Activated CD8-positive, alpha-beta T cell treated with anti-CD3 and anti-CD28 coated beads for 36 hours (primary cell): ENCODE measurements at regions not wholly inside any gene's neighbourhood (a gene's known extent, or its start where the extent isn't known, plus 50 kb on each side); places are given as distances from the start of the nearest gene placed in this dataset.

Experiments used
- ATAC-seq: fragments of 200-7000 bp; cut with Tn5 transposase; one replicate; pipeline ENCODE4 v1.10.0; 2021; ENCODE audit warnings: mild to moderate bottlenecking, moderate library complexity
- CTCF ChIA-PET: fragments of 350-600 bp; sonication (Branson Sonifier 250); formaldehyde crosslinking; loops from one replicate; lab custom pipeline; 2021; ENCODE audit warnings: antibody characterized with exemption; lab: Charles Lee
- POLR2A ChIA-PET: fragments of 350-600 bp; sonication (Branson Sonifier 250); formaldehyde crosslinking; loops from one replicate; lab custom pipeline; 2021; ENCODE audit warnings: antibody characterized with exemption; lab: Charles Lee
- DNase-seq: peaks from one replicate; pipeline ENCODE4 v3.0.0-alpha.2; 2020
- H3K27ac Mint-ChIP-seq: one replicate; pipeline ENCODE4 v1.8.0; 2021; ENCODE audit warnings: mild to moderate bottlenecking, mixed read lengths
- H3K27me3 Mint-ChIP-seq: one replicate; pipeline ENCODE4 v1.8.0; 2021; ENCODE audit warnings: mixed read lengths
- H3K36me3 Mint-ChIP-seq: one replicate; pipeline ENCODE4 v1.8.0; 2021; ENCODE audit warnings: low read depth, mixed read lengths
- H3K4me1 Mint-ChIP-seq: one replicate; pipeline ENCODE4 v1.8.0; 2021; ENCODE audit warnings: low read depth, mixed read lengths
- H3K4me3 Mint-ChIP-seq: one replicate; pipeline ENCODE4 v1.8.0; 2021; ENCODE audit warnings: mild to moderate bottlenecking, moderate library complexity, mixed read lengths
- H3K9me3 Mint-ChIP-seq: one replicate; pipeline ENCODE4 v1.8.0; 2021; ENCODE audit warnings: mixed read lengths
- intact Hi-C: fragments of 100-400 bp; cut with micrococcal nuclease; formaldehyde crosslinking; loops from one replicate; pipeline ENCODE4 v1.10.0; 2022
- TF ChIP-seq, protein P1 (sequence below): fragments of 200-600 bp; IDR thresholded peaks from one replicate; pipeline ENCODE4 v1.8.0; 2022; ENCODE audit warnings: antibody characterized with exemption, mild to moderate bottlenecking

- Mint-ChIP-seq H3K27me3 (peaks cover 4% of the 10 kb centered on the region), H3K4me3 (no peak overlapping the region), H3K4me1 (no peaks in the 10 kb centered on the region), H3K9me3 (no peaks in the 10 kb centered on the region), H3K36me3 (no peaks in the 10 kb centered on the region), H3K27ac (no peak overlapping the region)
- DNase-seq (no peak), ATAC-seq (no peak)
- intact Hi-C loops, result loop anchor here (10.0 kb wide), 1 partner anchor 129 kb away; no protein-coding TSS in a partner anchor
- TF ChIP-seq, protein P1, sequence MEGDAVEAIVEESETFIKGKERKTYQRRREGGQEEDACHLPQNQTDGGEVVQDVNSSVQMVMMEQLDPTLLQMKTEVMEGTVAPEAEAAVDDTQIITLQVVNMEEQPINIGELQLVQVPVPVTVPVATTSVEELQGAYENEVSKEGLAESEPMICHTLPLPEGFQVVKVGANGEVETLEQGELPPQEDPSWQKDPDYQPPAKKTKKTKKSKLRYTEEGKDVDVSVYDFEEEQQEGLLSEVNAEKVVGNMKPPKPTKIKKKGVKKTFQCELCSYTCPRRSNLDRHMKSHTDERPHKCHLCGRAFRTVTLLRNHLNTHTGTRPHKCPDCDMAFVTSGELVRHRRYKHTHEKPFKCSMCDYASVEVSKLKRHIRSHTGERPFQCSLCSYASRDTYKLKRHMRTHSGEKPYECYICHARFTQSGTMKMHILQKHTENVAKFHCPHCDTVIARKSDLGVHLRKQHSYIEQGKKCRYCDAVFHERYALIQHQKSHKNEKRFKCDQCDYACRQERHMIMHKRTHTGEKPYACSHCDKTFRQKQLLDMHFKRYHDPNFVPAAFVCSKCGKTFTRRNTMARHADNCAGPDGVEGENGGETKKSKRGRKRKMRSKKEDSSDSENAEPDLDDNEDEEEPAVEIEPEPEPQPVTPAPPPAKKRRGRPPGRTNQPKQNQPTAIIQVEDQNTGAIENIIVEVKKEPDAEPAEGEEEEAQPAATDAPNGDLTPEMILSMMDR, result no peak
- CTCF ChIA-PET, result no interaction called here
- POLR2A ChIA-PET, result no interaction called here
Observed at GRCh38 chr18:22796113-22796512, 137.0 kb upstream of the RBBP8 start.

DNA sequence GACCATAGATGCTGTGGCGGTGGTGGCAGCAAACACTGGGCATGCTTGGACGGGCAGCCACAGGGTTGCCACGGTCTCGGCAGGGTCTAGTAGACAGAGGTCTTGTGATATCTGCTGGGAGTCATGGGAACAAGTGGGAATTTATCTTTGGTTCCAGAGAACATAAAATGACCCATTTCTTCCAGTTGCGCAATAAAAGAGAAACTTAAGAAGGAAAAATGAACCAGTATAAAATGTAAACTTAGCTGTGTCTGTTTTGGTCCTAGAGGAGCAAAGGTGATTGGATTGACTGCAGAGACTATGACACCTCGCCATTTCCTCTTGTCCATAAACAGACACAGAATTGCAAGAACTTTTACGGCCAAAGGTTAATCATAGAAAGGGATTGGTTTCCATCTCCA lies 132.6 kb upstream of the RBBP8 start:
- intact Hi-C loops, result no loop called here
- H3K4me1 Mint-ChIP-seq, result no peaks in the 10 kb centered on the region
- ATAC-seq (no peak), DNase-seq (no peak)
- H3K4me3 Mint-ChIP-seq, result no peak overlapping the region
- POLR2A ChIA-PET, result no interaction called here
- peaks cover 5% of the 10 kb centered on the region for H3K27me3 Mint-ChIP-seq
- no peaks in the 10 kb centered on the region for H3K36me3 Mint-ChIP-seq
- H3K27ac Mint-ChIP-seq, result no peak overlapping the region
- no peaks in the 10 kb centered on the region for H3K9me3 Mint-ChIP-seq
- CTCF ChIA-PET, result interaction anchor here (1.0 to 2.0 kb wide), 6 partner anchors 13 to 182 kb away, joined by 3 to 14 read pairs (median 3); no protein-coding TSS in a partner anchor
- TF ChIP-seq, protein P1, result no peak

- H3K27ac Mint-ChIP-seq, result no peak overlapping the region
- H3K4me1 Mint-ChIP-seq, result no peaks in the 10 kb centered on the region
- no peaks in the 10 kb centered on the region for H3K36me3 Mint-ChIP-seq
- CTCF ChIA-PET, result interaction anchor here (0.7 to 2.6 kb wide), 15 partner anchors 10 to 598 kb away, joined by 3 to 14 read pairs (median 4); partner anchors contain the start of gene RBBP8
- POLR2A ChIA-PET, result interaction anchor here (0.6 kb wide), 1 partner anchor 142 kb away, joined by 3 read pairs; no protein-coding TSS in a partner anchor
- TF ChIP-seq, protein P1, result peak; percentile 56
- peaks cover 11% of the 10 kb centered on the region for H3K27me3 Mint-ChIP-seq
- ATAC-seq (no peak), DNase-seq (peak; percentile 5)
- H3K4me3 Mint-ChIP-seq, result no peak overlapping the region
- no peaks in the 10 kb centered on the region for H3K9me3 Mint-ChIP-seq
- intact Hi-C loops, result no loop called here
Observed at GRCh38 chr18:22813648-22814328, 119.3 kb upstream of the RBBP8 start.

GRCh38 chr18:22814329-22814703 lies 118.8 kb upstream of the RBBP8 start:
- ATAC-seq (no peak), DNase-seq (no peak)
- intact Hi-C loops, result no loop called here
- TF ChIP-seq, protein P1, result no peak
- Mint-ChIP-seq H3K27me3 (peaks cover 11% of the 10 kb centered on the region), H3K4me3 (no peak overlapping the region), H3K9me3 (no peaks in the 10 kb centered on the region), H3K27ac (no peak overlapping the region), H3K4me1 (no peaks in the 10 kb centered on the region), H3K36me3 (no peaks in the 10 kb centered on the region)
- ChIA-PET POLR2A (no interaction called here), CTCF (interaction anchor here (0.7 to 2.6 kb wide), 14 partner anchors 9 to 598 kb away, joined by 3 to 14 read pairs (median 4); partner anchors contain the start of gene RBBP8)
